B cell (primary cell): ENCODE measurements at regions not wholly inside any gene's neighbourhood (a gene's known extent, or its start where the extent isn't known, plus 50 kb on each side); places are given as distances from the start of the nearest gene placed in this dataset.

Experiments
- ATAC-seq: fragments of 200-7000 bp; cut with Tn5 transposase; one replicate; pipeline ENCODE4 v1.10.0; 2021; ENCODE audit warnings: low read depth, mild to moderate bottlenecking, moderate number of reproducible peaks, moderate library complexity
- CTCF ChIA-PET: fragments of 350-600 bp; sonication (Branson Sonifier 250); formaldehyde crosslinking; loops from one replicate; lab custom pipeline; 2021; ENCODE audit warnings: antibody characterized with exemption, inconsistent platforms; lab: Charles Lee
- POLR2A ChIA-PET: fragments of 350-600 bp; sonication (Branson Sonifier 250); formaldehyde crosslinking; loops from one replicate; lab custom pipeline; 2021; ENCODE audit warnings: antibody characterized with exemption; lab: Charles Lee
- DNase-seq: peaks from one replicate; pipeline ENCODE4 v3.0.0; 2013
- H2AFZ ChIP-seq: 2 replicates; pipeline ENCODE4 v1.6.1; 2012; ENCODE audit warnings: mild to moderate bottlenecking, low read depth, low read length; ENCODE audit not compliant: insufficient read depth, poor library complexity, severe bottlenecking
- H3K27ac ChIP-seq, 2 donors: 1 replicate in 1 of 2; 2 replicates in 1 of 2; pipeline ENCODE4 v1.5.1; 2012 to 2013; ENCODE audit warnings: low read length in 2 of 2, mild to moderate bottlenecking in 2 of 2, moderate library complexity in 1 of 2
- H3K27me3 ChIP-seq, 4 experiments: fragments of 200-600 bp in 1 of 4; sonication (generic) in 1 of 4; replicated peaks in 1 of 4; 1 replicate in 2 of 4; 2 replicates in 2 of 4; pipeline versions ENCODE4 v1.6.1 to v1.7.0; 2013 to 2016; ENCODE audit warnings: low read length in 3 of 4, mild to moderate bottlenecking in 2 of 4, mixed read lengths in 1 of 4, moderate library complexity in 1 of 4; ENCODE audit not compliant: insufficient read depth in 4 of 4, control insufficient read depth in 3 of 4; ENCODE audit errors: control extremely low read depth in 1 of 4
- H3K36me3 ChIP-seq, 2 experiments: replicated peaks in 1 of 2; 1 replicate in 1 of 2; 2 replicates in 1 of 2; pipeline versions ENCODE4 v1.6.1 to v1.7.1; 2013; ENCODE audit warnings: low read length in 1 of 2; ENCODE audit not compliant: insufficient read depth in 2 of 2, control insufficient read depth in 1 of 2; ENCODE audit errors: control extremely low read depth in 1 of 2, extremely low read depth in 1 of 2
- H3K4me1 ChIP-seq, 2 donors: fragments of 200-600 bp in 1 of 2; sonication (generic) in 1 of 2; 1 replicate in 1 of 2; 2 replicates in 1 of 2; pipeline versions ENCODE4 v1.5.1 to v1.6.1; 2013 to 2017; ENCODE audit warnings: low read length in 2 of 2; ENCODE audit not compliant: control insufficient read depth in 2 of 2, insufficient read depth in 2 of 2
- H3K4me2 ChIP-seq: replicated peaks from 2 replicates; pipeline ENCODE3; 2012; ENCODE audit warnings: mild to moderate bottlenecking, low read depth, low read length; ENCODE audit not compliant: poor library complexity, severe bottlenecking
- H3K4me3 ChIP-seq, 5 experiments: fragments of 200-600 bp in 1 of 5; sonication (generic) in 1 of 5; 1 replicate in 3 of 5; 2 replicates in 2 of 5; pipeline versions ENCODE4 v1.5.1 to v1.7.0; 2011 to 2016; ENCODE audit warnings: low read length in 4 of 5, mild to moderate bottlenecking in 4 of 5, low read depth in 2 of 5, control low read depth in 1 of 5, moderate library complexity in 1 of 5; ENCODE audit not compliant: insufficient read depth in 1 of 5; ENCODE audit errors: control extremely low read depth in 1 of 5, extremely low read depth in 1 of 5
- H3K79me2 ChIP-seq: fragments of 200-600 bp; sonication (generic); one replicate; pipeline ENCODE4 v1.6.0; 2016; ENCODE audit warnings: low read length; ENCODE audit not compliant: control insufficient read depth, insufficient read depth
- H3K9ac ChIP-seq: fragments of 200-600 bp; sonication (generic); 2 replicates; pipeline ENCODE4 v1.6.1; 2017; ENCODE audit warnings: mild to moderate bottlenecking, low read length, moderate library complexity
- H3K9me3 ChIP-seq, 3 donors: one replicate each; pipeline versions ENCODE4 v1.6.1 to v1.7.1; 2013; ENCODE audit warnings: low read length in 2 of 3; ENCODE audit not compliant: control insufficient read depth in 2 of 3, insufficient read depth in 1 of 3; ENCODE audit errors: control extremely low read depth in 1 of 3
- H4K20me1 ChIP-seq: 2 replicates; pipeline ENCODE4 v1.6.0; 2012; ENCODE audit warnings: mild to moderate bottlenecking, low read length; ENCODE audit not compliant: insufficient read depth, control insufficient read depth, poor library complexity, severe bottlenecking
- H3K27ac Mint-ChIP-seq: one replicate; pipeline ENCODE4 v1.8.0; 2021; ENCODE audit warnings: mixed read lengths
- H3K27me3 Mint-ChIP-seq: one replicate; pipeline ENCODE4 v1.8.0; 2021; ENCODE audit warnings: mixed read lengths
- H3K4me1 Mint-ChIP-seq: one replicate; pipeline ENCODE4 v1.8.0; 2021; ENCODE audit warnings: mixed read lengths
- H3K4me3 Mint-ChIP-seq: one replicate; pipeline ENCODE4 v1.8.0; 2021; ENCODE audit warnings: mixed read lengths
- H3K9me3 Mint-ChIP-seq: one replicate; pipeline ENCODE4 v1.8.0; 2022; ENCODE audit warnings: mixed read lengths; ENCODE audit not compliant: insufficient read depth
- EZH2 ChIP-seq: IDR thresholded peaks from 2 replicates; pipeline ENCODE4 v1.6.1; 2012; ENCODE audit warnings: borderline replicate concordance, low read depth, mild to moderate bottlenecking, moderate library complexity, low read length; ENCODE audit not compliant: insufficient read depth, poor library complexity, severe bottlenecking
- WGBS: methylation state at CpG from one replicate; pipeline ENCODE4 v1.1.5; 2013; ENCODE audit warnings: missing lambda C conversion rate; ENCODE audit not compliant: insufficient coverage; 5-methylcytosine and 5-hydroxymethylcytosine counted together
- intact Hi-C: fragments of 100-400 bp; cut with micrococcal nuclease; formaldehyde crosslinking; loops from one replicate; pipeline ENCODE4 v1.10.0; 2022
- TF ChIP-seq, protein P1 (sequence below): fragments of 200-600 bp; IDR thresholded peaks from one replicate; pipeline ENCODE4 v1.8.0; 2022; ENCODE audit warnings: antibody characterized with exemption, mild to moderate bottlenecking

DNA sequence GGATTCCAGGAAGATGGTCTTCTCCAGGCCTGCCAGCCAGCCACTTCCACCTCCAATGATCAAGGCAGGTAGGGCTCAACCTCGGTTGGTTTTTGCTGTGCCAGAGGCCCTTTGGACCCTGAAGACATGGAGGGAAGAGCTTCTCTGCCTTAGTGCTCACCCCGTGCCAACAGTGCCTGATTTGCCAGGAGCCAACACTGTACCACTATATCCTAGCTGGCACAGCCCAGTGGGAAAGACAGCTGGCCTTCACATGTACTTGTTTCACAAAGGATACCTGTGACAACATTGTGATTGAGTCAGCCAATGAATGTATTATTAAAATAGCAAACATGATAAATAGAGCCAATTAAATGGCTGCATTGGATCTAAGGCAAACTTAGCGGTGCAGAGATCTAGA, 51.9 kb upstream of the PRPS1 start:
- Histone ChIP-seq H3K36me3 (no peaks in the 10 kb centered on the region), H3K27me3 (no peaks in the 10 kb centered on the region), H4K20me1 (no peaks in the 10 kb centered on the region), H2AFZ (no peak overlapping the region), H3K79me2 (no peaks in the 10 kb centered on the region), H3K4me1 (no peaks in the 10 kb centered on the region), H3K27ac (no peak overlapping the region), H3K9me3 (no peaks in the 10 kb centered on the region), H3K4me2 (no peak overlapping the region), H3K4me3 (no peak overlapping the region), H3K9ac (no peak overlapping the region)
- H3K4me3 Mint-ChIP-seq, result no peak overlapping the region
- WGBS, result 100% methylated on average over 1 of the region's 3 CpGs
- intact Hi-C loops, result no loop called here
- DNase-seq (no peak), ATAC-seq (no peak)
- no peaks in the 10 kb centered on the region for H3K4me1 Mint-ChIP-seq
- ChIA-PET CTCF (no interaction called here), POLR2A (no interaction called here)
- H3K9me3 Mint-ChIP-seq, result no peaks in the 10 kb centered on the region
- no peaks in the 10 kb centered on the region for H3K27me3 Mint-ChIP-seq
- TF ChIP-seq EZH2, result no peak
- TF ChIP-seq, protein P1, sequence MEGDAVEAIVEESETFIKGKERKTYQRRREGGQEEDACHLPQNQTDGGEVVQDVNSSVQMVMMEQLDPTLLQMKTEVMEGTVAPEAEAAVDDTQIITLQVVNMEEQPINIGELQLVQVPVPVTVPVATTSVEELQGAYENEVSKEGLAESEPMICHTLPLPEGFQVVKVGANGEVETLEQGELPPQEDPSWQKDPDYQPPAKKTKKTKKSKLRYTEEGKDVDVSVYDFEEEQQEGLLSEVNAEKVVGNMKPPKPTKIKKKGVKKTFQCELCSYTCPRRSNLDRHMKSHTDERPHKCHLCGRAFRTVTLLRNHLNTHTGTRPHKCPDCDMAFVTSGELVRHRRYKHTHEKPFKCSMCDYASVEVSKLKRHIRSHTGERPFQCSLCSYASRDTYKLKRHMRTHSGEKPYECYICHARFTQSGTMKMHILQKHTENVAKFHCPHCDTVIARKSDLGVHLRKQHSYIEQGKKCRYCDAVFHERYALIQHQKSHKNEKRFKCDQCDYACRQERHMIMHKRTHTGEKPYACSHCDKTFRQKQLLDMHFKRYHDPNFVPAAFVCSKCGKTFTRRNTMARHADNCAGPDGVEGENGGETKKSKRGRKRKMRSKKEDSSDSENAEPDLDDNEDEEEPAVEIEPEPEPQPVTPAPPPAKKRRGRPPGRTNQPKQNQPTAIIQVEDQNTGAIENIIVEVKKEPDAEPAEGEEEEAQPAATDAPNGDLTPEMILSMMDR, result no peak
- no peak overlapping the region for H3K27ac Mint-ChIP-seq

DNA sequence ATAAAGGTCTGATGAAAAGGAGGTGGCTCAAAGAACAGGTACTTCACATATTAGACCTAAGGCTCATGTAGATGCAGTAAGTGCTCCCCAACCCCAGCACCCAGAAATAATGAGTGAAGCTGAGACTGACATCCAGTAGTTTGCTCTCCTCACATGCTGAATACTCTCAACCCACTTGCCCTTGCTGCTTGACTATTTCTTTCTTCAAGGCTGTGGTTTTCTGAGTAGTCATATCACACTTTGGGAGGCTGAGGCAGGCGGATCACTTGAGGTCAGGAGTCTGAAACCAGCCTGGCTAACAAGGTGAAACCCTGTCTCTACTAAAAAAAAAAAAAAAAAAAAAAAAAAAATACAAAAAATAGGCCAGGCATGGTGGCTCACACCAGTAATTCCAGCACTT, 51.5 kb upstream of the PRPS1 start:
- Histone ChIP-seq H2AFZ (no peak overlapping the region), H4K20me1 (no peaks in the 10 kb centered on the region), H3K36me3 (no peaks in the 10 kb centered on the region), H3K4me2 (no peak overlapping the region), H3K79me2 (no peaks in the 10 kb centered on the region), H3K9me3 (no peaks in the 10 kb centered on the region), H3K4me3 (no peak overlapping the region), H3K27me3 (no peaks in the 10 kb centered on the region), H3K27ac (no peak overlapping the region), H3K4me1 (no peaks in the 10 kb centered on the region), H3K9ac (no peak overlapping the region)
- H3K27me3 Mint-ChIP-seq, result no peaks in the 10 kb centered on the region
- ATAC-seq (no peak), DNase-seq (no peak)
- no peaks in the 10 kb centered on the region for H3K4me1 Mint-ChIP-seq
- CTCF ChIA-PET, result no interaction called here
- WGBS, result no CpG with 5 or more reads among the region's 1 CpG
- no peak overlapping the region for H3K4me3 Mint-ChIP-seq
- H3K27ac Mint-ChIP-seq, result no peak overlapping the region
- TF ChIP-seq, protein P1, result no peak
- no peak for TF ChIP-seq EZH2
- H3K9me3 Mint-ChIP-seq, result no peaks in the 10 kb centered on the region
- POLR2A ChIA-PET, result no interaction called here
- intact Hi-C loops, result no loop called here
